ENCODE measurements at regions not wholly inside any gene's neighbourhood (a gene's known extent, or its start where the extent isn't known, plus 50 kb on each side); places are given as distances from the start of the nearest gene placed in this dataset.

DNA sequence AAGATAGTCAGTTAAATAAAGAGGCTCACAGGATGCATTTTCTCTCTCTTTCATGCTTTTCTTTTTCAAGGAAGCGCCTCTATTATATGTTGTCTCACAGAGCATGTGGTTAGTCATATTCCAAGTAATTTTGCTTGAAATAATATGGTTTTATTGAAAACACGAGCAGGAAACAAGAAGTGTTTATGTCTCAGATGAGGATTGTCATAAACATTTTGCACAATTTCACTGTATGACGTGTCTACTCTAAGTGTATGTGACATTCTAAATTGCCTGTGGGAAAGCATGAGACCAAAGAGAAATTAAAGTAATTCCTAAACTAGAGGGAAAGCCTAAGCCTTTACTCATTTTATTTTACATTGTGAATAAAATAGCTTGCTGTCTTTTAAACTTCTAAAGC lies 818.6 kb downstream of the EPHA3 start:
- no peak for TF ChIP-seq POLR2A (IDR thresholded peaks at IDR 0.05)
- TF ChIP-seq, protein P1, sequence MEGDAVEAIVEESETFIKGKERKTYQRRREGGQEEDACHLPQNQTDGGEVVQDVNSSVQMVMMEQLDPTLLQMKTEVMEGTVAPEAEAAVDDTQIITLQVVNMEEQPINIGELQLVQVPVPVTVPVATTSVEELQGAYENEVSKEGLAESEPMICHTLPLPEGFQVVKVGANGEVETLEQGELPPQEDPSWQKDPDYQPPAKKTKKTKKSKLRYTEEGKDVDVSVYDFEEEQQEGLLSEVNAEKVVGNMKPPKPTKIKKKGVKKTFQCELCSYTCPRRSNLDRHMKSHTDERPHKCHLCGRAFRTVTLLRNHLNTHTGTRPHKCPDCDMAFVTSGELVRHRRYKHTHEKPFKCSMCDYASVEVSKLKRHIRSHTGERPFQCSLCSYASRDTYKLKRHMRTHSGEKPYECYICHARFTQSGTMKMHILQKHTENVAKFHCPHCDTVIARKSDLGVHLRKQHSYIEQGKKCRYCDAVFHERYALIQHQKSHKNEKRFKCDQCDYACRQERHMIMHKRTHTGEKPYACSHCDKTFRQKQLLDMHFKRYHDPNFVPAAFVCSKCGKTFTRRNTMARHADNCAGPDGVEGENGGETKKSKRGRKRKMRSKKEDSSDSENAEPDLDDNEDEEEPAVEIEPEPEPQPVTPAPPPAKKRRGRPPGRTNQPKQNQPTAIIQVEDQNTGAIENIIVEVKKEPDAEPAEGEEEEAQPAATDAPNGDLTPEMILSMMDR (IDR thresholded peaks at IDR 0.05), result no peak

Measured in Peyer's patch (tissue), 4 donors.